ENCODE measurements at regions not wholly inside any gene's neighbourhood (a gene's known extent, or its start where the extent isn't known, plus 50 kb on each side); places are given as distances from the start of the nearest gene placed in this dataset.

DNA sequence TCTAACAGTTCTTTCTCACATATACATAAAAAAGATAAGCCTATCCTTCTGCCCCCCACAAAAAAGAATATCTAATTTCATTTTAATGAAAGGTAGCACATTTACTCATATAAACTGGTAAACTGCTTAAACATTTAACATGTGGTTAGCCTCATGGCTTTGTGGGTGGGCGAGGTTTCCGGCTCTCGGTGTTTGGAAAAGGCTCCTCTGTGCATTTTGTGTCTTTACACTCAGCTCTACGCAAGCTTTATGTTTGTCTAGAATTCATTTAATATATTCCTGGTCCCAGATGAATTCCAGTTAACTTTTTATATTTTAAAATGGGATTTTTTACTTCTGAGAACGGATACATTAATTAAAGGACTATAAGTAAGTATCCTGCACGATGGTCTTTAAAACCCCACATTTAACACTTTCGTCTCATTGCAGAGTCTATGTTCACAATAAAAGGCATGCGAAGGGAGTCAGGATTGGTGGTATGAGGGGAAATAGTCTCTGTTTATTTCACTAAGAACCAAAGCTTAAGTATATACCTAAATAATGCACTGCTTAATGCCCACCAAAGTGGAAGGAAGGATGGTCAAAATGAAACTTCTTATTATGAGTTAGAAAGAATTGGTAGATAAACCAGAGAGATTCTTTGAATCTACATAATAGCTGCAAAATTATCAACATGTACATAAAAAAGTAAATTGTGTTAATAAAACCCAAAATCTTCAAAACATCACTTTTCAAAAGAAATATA is 197.2 kb downstream of the CRPPA start:
- peak; percentile 21 for DNase-seq (ENCODE audit: low spot score)

GRCh38 chr7:16212610-16213009 is 208.7 kb downstream of the CRPPA start:
- DNase-seq (ENCODE audit: low spot score) = no peak

DNA sequence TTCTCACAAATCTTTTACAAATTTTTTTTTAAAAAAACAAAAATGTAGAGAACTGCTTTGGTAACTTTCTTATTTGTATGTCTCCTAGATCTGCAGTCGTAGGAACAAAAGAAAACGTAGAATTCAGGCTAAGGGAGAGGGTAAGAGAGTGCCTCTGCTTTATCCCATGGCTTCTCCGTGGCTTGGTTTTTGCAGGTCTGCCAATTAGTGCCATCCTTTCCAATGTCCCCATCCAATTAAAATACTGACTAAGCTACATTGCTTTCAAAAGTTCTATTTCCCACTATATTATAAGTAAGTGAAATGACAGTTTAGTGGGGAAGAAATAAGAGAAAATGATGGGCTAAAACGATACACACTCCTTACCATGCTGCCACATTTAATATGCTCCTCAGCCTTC is 209.3 kb downstream of the CRPPA start:
- DNase-seq (ENCODE audit: low spot score) = no peak

DNA sequence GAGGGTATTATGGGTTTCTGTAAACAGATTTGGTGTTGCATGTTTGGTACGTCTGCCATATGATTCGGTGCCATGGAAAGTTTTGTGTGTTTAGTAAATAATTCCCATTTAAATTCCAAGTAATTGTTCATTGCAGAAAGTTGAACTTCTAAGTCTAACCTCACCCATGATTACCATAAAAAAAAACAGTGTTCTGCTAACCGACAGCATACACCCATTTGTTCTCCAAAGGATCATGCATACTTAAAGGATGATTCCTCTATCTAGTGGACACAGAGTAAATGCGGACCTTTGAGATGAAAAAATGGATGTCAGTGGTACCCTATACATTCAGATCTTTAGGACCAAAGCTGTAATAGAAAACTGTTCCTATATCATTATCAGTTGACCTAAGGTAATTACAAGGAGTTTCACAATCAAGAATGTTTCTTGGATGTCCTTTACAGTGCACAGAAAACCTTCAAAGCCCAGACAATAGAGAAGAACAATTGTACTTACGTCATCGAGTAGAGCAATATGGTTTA is 209.9 kb downstream of the CRPPA start:
- no peak for DNase-seq (ENCODE audit: low spot score)

GRCh38 chr7:16210171-16210570 is 211.2 kb downstream of the CRPPA start:
- DNase-seq (ENCODE audit: low spot score) = no peak

- DNase-seq (ENCODE audit: low spot score) = no peak
Measured at GRCh38 chr7:16207321-16207720, 214.0 kb downstream of the CRPPA start.

- no peak for DNase-seq (ENCODE audit: low spot score)
Measured at GRCh38 chr7:16205466-16205865, 215.9 kb downstream of the CRPPA start.

- no peak for DNase-seq (ENCODE audit: low spot score)
Measured at GRCh38 chr7:16204953-16205352, 216.4 kb downstream of the CRPPA start.

- no peak for DNase-seq (ENCODE audit: low spot score)
Measured at GRCh38 chr7:16203065-16203464, 218.3 kb downstream of the CRPPA start.

DNA sequence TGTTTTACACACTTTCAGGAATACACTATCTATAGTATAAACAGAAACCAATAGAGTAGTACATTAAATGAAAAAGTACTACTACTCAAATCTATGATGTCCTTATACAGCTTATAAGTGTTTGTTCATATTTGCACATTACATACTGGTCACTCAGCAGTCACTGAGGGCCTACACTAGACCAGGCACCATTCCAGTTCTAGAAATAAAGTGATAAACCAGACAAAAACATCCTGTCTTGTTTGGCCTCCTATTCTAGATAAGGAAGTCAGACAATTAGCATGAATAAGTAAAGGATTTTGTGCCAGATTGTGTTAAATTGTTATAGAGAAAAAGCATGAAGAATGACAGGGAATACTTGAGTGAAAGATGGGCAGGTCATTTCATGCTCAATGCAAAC is 219.0 kb downstream of the CRPPA start:
- DNase-seq (ENCODE audit: low spot score) = no peak

DNA sequence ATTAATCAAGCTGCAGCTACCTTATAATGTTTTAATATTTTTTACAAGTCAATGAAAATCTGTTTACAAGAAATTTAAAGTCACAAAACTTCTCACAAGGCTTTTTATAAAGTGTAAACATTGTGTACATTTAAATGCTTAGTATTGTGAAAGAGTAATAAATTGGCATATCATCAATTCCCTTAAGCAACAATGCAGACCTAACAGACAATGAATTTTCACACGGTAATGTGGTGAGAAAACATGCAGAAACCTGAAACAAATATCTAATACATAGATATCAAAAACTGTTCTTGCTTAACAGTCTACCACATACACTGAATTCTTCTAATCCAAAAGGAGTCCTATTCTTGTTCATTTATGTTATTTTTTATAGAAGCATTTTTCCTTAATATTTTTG is 220.7 kb downstream of the CRPPA start:
- no peak for DNase-seq (ENCODE audit: low spot score)

- no peak for DNase-seq (ENCODE audit: low spot score)
Measured at GRCh38 chr7:16193631-16194030, 227.7 kb downstream of the CRPPA start.

GRCh38 chr7:16189026-16189715 is 232.2 kb downstream of the CRPPA start:
- no peak for DNase-seq (ENCODE audit: low spot score)

DNA sequence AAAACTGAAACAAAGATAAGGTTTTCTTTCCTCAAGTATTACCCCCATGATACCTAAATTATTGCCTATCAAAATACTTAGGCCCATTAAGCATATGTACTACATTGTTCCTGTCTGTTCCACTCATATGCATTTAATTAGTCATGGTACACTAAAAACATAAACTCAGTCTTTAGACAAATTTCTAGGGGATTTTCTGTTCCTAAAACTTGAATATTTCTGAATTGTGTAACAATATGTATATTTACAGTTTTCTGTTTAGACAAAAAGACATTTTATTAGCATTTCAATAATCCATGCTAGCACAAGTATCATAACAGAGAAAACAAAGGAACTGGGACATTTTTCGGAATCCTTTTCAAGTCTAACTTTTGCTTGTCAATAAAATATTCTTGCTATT is 234.2 kb downstream of the CRPPA start:
- DNase-seq (ENCODE audit: low spot score) = no peak

DNA sequence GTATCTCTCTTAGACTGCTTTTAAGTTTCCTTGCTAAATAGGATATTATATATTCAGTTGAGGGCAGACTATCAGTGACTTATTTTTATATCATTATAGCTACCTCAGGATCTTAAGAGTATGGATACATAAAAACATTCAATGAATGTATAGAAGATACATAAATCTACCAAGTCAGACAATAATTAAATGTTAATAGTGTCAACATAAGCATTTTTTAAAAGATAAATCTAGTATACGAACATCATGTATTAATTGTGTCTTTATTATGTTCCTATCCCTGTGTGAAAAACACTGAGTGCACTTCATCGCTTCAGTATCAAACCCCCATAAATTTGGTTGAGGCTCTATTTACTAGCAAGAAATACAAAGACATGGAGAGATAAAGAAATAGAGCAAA is 242.8 kb downstream of the CRPPA start:
- DNase-seq (ENCODE audit: low spot score) = no peak

- no peak for DNase-seq (ENCODE audit: low spot score)
Measured at GRCh38 chr7:16178092-16178491, 243.2 kb downstream of the CRPPA start.

DNA sequence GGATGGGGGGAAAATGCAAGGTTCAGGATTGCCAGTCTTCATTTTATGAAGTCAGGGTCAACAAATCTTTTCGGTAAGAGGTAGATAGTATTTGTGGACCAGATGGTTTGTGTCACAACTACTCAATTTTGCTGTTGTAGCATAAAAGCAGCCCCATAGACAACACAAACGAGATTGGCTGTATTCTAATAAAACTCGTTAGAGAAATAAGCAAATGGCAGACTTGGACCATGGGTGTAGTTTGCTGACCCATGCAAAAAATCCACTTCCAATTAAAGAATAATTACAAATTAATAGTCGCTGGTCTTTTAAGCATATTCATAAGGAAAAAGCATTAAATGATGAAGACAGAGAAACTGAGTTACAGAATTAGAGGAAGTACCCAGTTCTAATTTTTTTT is 247.1 kb downstream of the CRPPA start:
- DNase-seq (ENCODE audit: low spot score) = no peak

DNA sequence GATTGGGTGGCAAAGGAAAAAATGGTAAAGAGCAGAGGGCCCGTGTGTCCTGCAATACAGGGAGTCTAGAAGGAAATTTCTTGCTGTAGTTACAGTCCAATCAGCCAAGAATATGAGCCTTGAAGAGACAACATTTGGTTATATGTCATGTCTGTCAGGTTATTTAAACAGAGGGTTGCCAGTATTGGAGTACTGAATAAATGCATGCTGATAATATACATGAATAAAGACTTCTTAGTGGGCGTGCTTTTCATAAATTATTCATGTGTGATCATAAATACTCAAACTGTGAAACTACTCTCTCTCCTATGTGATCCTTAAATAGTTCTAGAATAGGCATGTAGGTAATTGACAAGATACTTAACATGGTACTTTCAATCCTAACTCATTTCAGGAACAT is 249.0 kb downstream of the CRPPA start:
- no peak for DNase-seq (ENCODE audit: low spot score)

DNA sequence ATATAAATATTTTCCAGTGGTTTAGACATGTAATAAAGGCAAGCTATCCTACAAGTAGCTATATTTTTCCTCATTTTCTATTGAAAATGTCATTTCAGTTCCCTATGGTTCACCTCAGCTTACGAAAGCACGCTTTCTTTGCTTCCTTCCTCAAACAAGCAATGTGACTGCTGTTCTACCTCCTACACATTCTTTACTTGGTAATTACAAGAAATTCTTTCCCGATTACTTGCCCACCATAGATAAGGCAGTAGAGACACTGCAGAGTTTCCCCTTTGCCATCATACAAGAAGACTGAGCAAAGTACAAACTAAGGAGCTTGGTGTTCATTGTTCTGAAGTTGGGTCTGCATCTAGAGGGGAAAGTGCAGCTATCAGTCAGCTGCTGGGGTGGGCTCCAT is 249.4 kb downstream of the CRPPA start:
- DNase-seq (ENCODE audit: low spot score) = no peak

DNA sequence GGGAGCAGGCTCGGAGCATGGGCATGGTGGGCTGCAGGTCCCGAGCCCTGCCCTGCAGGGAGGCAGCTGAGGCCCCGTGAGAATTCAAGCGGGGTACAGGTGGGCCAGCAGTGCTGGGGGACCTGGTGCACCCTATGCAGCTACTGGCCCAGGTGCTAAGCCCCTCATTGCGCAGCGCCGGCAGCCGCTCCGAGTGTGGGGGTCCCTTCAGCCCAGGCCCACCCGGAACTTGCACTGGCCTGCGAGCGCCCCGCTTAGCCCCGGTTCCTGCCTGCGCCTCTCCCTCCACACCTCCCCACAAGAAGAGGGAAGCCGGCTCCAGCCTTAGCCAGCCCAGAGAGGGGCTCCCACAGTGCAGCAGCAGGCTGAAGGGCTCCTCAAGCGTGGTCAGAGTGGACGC is 250.7 kb downstream of the CRPPA start:
- no peak for DNase-seq (ENCODE audit: low spot score)

DNA sequence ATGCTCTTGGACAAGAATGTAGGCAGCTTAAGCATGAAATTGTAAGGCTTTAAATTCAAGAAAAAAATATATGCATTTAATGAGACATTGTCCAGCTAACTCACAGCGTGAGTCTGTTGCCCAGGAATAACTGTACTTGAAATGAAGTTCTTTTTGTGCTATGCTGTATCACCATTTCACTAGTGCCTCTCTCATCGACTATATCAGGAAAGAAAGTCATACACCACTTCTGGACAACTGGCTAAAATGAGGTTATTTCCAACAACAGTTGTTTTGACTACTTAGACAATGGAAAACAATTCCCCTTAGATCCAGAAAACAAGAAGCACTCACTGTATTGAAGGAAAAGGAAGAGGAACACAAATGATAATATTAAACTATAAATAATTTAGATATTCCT is 251.8 kb downstream of the CRPPA start:
- no peak for DNase-seq (ENCODE audit: low spot score)

- no peak for DNase-seq (ENCODE audit: low spot score)
Measured at GRCh38 chr7:16167526-16167925, 253.8 kb downstream of the CRPPA start.

DNA sequence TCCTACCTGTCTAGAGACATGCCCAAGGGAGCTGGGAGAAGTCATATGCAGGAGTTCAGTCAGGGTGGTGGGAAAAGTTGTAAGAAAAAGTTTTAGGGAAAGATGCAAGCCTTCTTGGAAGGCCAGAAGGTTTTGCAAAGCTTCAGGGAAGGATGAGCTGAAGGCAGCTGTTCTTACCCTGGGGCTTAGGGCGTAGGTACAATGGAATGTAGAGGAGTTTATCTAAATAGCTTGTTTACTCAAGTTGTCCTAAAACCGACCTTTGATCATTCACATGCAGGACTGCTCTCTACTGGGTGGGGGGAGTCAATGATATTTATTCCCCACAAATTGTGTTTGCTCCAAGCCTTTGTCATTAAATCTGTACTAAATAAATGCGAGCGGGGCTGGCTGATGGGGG is 277.0 kb downstream of the CRPPA start:
- DNase-seq (ENCODE audit: low spot score) = no peak

GRCh38 chr7:16137944-16138343 is 283.4 kb downstream of the CRPPA start:
- no peak for DNase-seq (ENCODE audit: low spot score)

All from CD4-positive, alpha-beta T cell treated with Interleukin-15 for 4 hours (primary cell).